H1 (cell line): ENCODE measurements at regions not wholly inside any gene's neighbourhood (a gene's known extent, or its start where the extent isn't known, plus 50 kb on each side); places are given as distances from the start of the nearest gene placed in this dataset.

Experiments used
- CTCF ChIA-PET: fragments of 300-600 bp; sonication (Branson Sonifier 250); formaldehyde crosslinking; loops from one replicate; lab custom pipeline; 2021; ENCODE audit not compliant: partially characterized antibody; lab: Charles Lee
- POLR2A ChIA-PET: fragments of 300-600 bp; sonication (Branson Sonifier 250); formaldehyde crosslinking; loops from one replicate; lab custom pipeline; 2021; ENCODE audit warnings: inconsistent platforms; ENCODE audit not compliant: partially characterized antibody; lab: Charles Lee
- DNase-seq, 2 experiments: peaks; one replicate each; pipeline versions ENCODE4 v3.0.0 to v3.0.0-alpha.2; 2010 to 2022; ENCODE audit warnings: low spot score in 2 of 2, low read depth in 1 of 2, mixed read lengths in 1 of 2
- FAIRE-seq: peaks from 2 replicates; lab custom pipeline; 2011; peaks lifted over from hg19 to GRCh38; lab: Jason Lieb, UNC
- H2AFZ ChIP-seq: 2 replicates; pipeline ENCODE4 v1.8.1; 2012; ENCODE audit warnings: low read length, inconsistent platforms
- H2AK5ac ChIP-seq: 2 replicates; pipeline ENCODE4 v1.6.1; 2013; ENCODE audit warnings: low read depth, low read length
- H2BK120ac ChIP-seq: replicated peaks from 2 replicates; pipeline ENCODE3; 2013; ENCODE audit warnings: low read depth, low read length, inconsistent platforms
- H2BK12ac ChIP-seq: 2 replicates; pipeline ENCODE4 v1.6.1; 2013; ENCODE audit warnings: low read depth, low read length
- H2BK15ac ChIP-seq: 2 replicates; pipeline ENCODE4 v1.6.1; 2013; ENCODE audit warnings: low read length
- H2BK20ac ChIP-seq: 2 replicates; pipeline ENCODE4 v1.6.1; 2013; ENCODE audit warnings: low read length
- H2BK5ac ChIP-seq: 2 replicates; pipeline ENCODE4 v1.6.1; 2013; ENCODE audit warnings: low read depth, low read length
- H3K14ac ChIP-seq: 2 replicates; pipeline ENCODE4 v1.6.1; 2013; ENCODE audit warnings: inconsistent platforms; ENCODE audit not compliant: insufficient read length
- H3K18ac ChIP-seq: 2 replicates; pipeline ENCODE4 v1.6.1; 2013; ENCODE audit warnings: low read length; ENCODE audit errors: extremely low read depth
- H3K23ac ChIP-seq: 2 replicates; pipeline ENCODE4 v1.6.1; 2013; ENCODE audit warnings: inconsistent platforms; ENCODE audit not compliant: insufficient read length
- H3K23me2 ChIP-seq: 2 replicates; pipeline ENCODE4 v1.6.1; 2013; ENCODE audit warnings: low read depth, low read length
- H3K27ac ChIP-seq: 2 replicates; pipeline ENCODE4 v1.6.1; 2011; ENCODE audit warnings: low read depth, low read length, inconsistent platforms
- H3K27me3 ChIP-seq, 4 experiments: replicated peaks in 1 of 4; 1 replicate in 1 of 4; 2 replicates in 3 of 4; pipeline versions ENCODE4 v1.6.1 to v1.8.1; 2011 to 2013; ENCODE audit warnings: low read length in 3 of 4, mild to moderate bottlenecking in 3 of 4, inconsistent platforms in 2 of 4, mixed read lengths in 2 of 4, moderate library complexity in 1 of 4; ENCODE audit not compliant: control insufficient read depth in 3 of 4, insufficient read depth in 3 of 4; ENCODE audit errors: extremely low read depth in 1 of 4
- H3K36me3 ChIP-seq, 4 experiments: 2 replicates each; pipeline versions ENCODE4 v1.6.1 to v1.8.1; 2011 to 2013; ENCODE audit warnings: mild to moderate bottlenecking in 4 of 4, low read length in 3 of 4, moderate library complexity in 2 of 4, control low read depth in 1 of 4, inconsistent platforms in 1 of 4; ENCODE audit not compliant: insufficient read depth in 4 of 4, control insufficient read depth in 2 of 4
- H3K4ac ChIP-seq: replicated peaks from 2 replicates; pipeline ENCODE3; 2013; ENCODE audit warnings: low read length, low read depth, mixed read lengths, inconsistent platforms; ENCODE audit not compliant: insufficient read length
- H3K4me1 ChIP-seq, 4 experiments: replicated peaks in 1 of 4; 1 replicate in 1 of 4; 2 replicates in 3 of 4; pipeline versions ENCODE4 v1.6.1 to v1.8.1; 2011 to 2013; ENCODE audit warnings: low read length in 3 of 4, inconsistent platforms in 2 of 4, mixed read lengths in 1 of 4; ENCODE audit not compliant: insufficient read depth in 4 of 4, control insufficient read depth in 3 of 4
- H3K4me2 ChIP-seq, 2 experiments: 2 replicates each; pipeline versions ENCODE4 v1.6.1 to v1.8.1; 2011 to 2013; ENCODE audit warnings: low read depth in 2 of 2, low read length in 2 of 2, control low read depth in 1 of 2, inconsistent platforms in 1 of 2, mild to moderate bottlenecking in 1 of 2; ENCODE audit not compliant: insufficient read depth in 1 of 2
- H3K4me3 ChIP-seq, 4 experiments: fragments of 200-600, 300-600 bp in 1 of 4; sonication (generic), shearing (Covaris generic), sonication (Bioruptor Twin) in 1 of 4; 2 replicates each; pipeline versions ENCODE4 v1.5.1 to v1.8.1; 2011 to 2016; ENCODE audit warnings: low read length in 4 of 4, low read depth in 3 of 4, control low read depth in 2 of 4, inconsistent platforms in 2 of 4, mild to moderate bottlenecking in 2 of 4, mixed read lengths in 1 of 4, moderate library complexity in 1 of 4; ENCODE audit not compliant: insufficient read depth in 2 of 4; ENCODE audit errors: extremely low read depth in 1 of 4
- H3K56ac ChIP-seq: replicated peaks from 2 replicates; pipeline ENCODE3; 2013; ENCODE audit warnings: low read depth, mild to moderate bottlenecking, mixed read lengths, low read length, inconsistent platforms; ENCODE audit not compliant: insufficient read length
- H3K79me1 ChIP-seq: 2 replicates; pipeline ENCODE4 v1.6.1; 2013; ENCODE audit warnings: low read depth, low read length, control low read depth
- H3K79me2 ChIP-seq, 2 experiments: 2 replicates each; pipeline versions ENCODE4 v1.6.1 to v1.8.1; 2012 to 2013; ENCODE audit warnings: low read length in 2 of 2, mild to moderate bottlenecking in 2 of 2, inconsistent platforms in 1 of 2; ENCODE audit not compliant: insufficient read depth in 2 of 2, control insufficient read depth in 1 of 2
- H3K9ac ChIP-seq, 4 experiments: replicated peaks in 1 of 4; 1 replicate in 1 of 4; 2 replicates in 3 of 4; pipeline versions ENCODE4 v1.6.1 to v1.8.1; 2011 to 2013; ENCODE audit warnings: low read depth in 3 of 4, low read length in 3 of 4, control low read depth in 2 of 4, mild to moderate bottlenecking in 2 of 4, moderate library complexity in 2 of 4, inconsistent platforms in 1 of 4; ENCODE audit errors: extremely low read depth in 1 of 4
- H3K9me3 ChIP-seq, 2 experiments: 2 replicates each; pipeline versions ENCODE4 v1.6.1 to v1.8.1; 2012 to 2013; ENCODE audit warnings: mild to moderate bottlenecking in 2 of 2, moderate library complexity in 2 of 2, control low read depth in 1 of 2, inconsistent platforms in 1 of 2, low read depth in 1 of 2, low read length in 1 of 2, mixed read lengths in 1 of 2; ENCODE audit not compliant: insufficient read depth in 2 of 2
- H4K20me1 ChIP-seq, 2 experiments: replicated peaks in 1 of 2; 2 replicates each; pipeline versions ENCODE3 to v1.8.1; 2011 to 2013; ENCODE audit warnings: inconsistent platforms in 2 of 2, low read length in 2 of 2, mild to moderate bottlenecking in 1 of 2; ENCODE audit not compliant: insufficient read depth in 2 of 2, control insufficient read depth in 1 of 2
- H4K5ac ChIP-seq: 2 replicates; pipeline ENCODE4 v1.6.1; 2013; ENCODE audit warnings: low read length, low read depth, mixed read lengths, inconsistent platforms; ENCODE audit not compliant: insufficient read length
- H4K8ac ChIP-seq: 2 replicates; pipeline ENCODE4 v1.8.0; 2013; ENCODE audit warnings: mild to moderate bottlenecking, moderate library complexity, low read length, inconsistent platforms; ENCODE audit not compliant: insufficient read depth; ENCODE audit errors: extremely low read depth
- H4K91ac ChIP-seq: replicated peaks from 2 replicates; pipeline ENCODE3; 2013; ENCODE audit warnings: low read length, mixed read lengths, inconsistent platforms; ENCODE audit not compliant: insufficient read length
- CBX5 ChIP-seq: fragments of 300-800, 300-1000 bp; sonication (generic); IDR thresholded peaks from 2 replicates; pipeline ENCODE4 v1.7.1; 2016; ENCODE audit warnings: antibody characterized with exemption, low read length, low read depth
- EP300 ChIP-seq, 2 experiments: IDR thresholded peaks; 1 replicate in 1 of 2; 2 replicates in 1 of 2; pipeline ENCODE4 v1.6.1; 2011 to 2012; ENCODE audit warnings: low read depth in 2 of 2, low read length in 2 of 2, mild to moderate bottlenecking in 2 of 2, borderline replicate concordance in 1 of 2, inconsistent platforms in 1 of 2, moderate library complexity in 1 of 2
- FOSL1 ChIP-seq: IDR thresholded peaks from 2 replicates; pipeline ENCODE4 v1.6.1; 2011; ENCODE audit warnings: mild to moderate bottlenecking, low read depth, low read length, moderate library complexity; ENCODE audit not compliant: insufficient read depth
- JUN ChIP-seq: IDR thresholded peaks from 2 replicates; pipeline ENCODE4 v1.6.1; 2011; ENCODE audit warnings: low read depth, mild to moderate bottlenecking, improper control_type of control experiment, low read length
- JUND ChIP-seq: IDR thresholded peaks from 2 replicates; pipeline ENCODE4 v1.6.1; 2011; ENCODE audit warnings: mild to moderate bottlenecking, improper control_type of control experiment, low read length
- MAX ChIP-seq: IDR thresholded peaks from 2 replicates; pipeline ENCODE4 v1.6.1; 2012; ENCODE audit warnings: inconsistent platforms
- NANOG ChIP-seq: IDR thresholded peaks from 2 replicates; pipeline ENCODE4 v1.6.1; 2011; ENCODE audit warnings: low read length, low read depth, mild to moderate bottlenecking, inconsistent platforms; ENCODE audit not compliant: insufficient read depth, poor library complexity, severe bottlenecking
- POU5F1 ChIP-seq: IDR thresholded peaks from 2 replicates; pipeline ENCODE4 v1.6.1; 2011; ENCODE audit warnings: low read depth, mild to moderate bottlenecking, low read length, moderate library complexity
- SIX5 ChIP-seq: IDR thresholded peaks from 2 replicates; pipeline ENCODE4 v1.6.1; 2011; ENCODE audit warnings: mild to moderate bottlenecking, low read depth, low read length
- SP1 ChIP-seq: IDR thresholded peaks from 2 replicates; pipeline ENCODE4 v1.6.1; 2011; ENCODE audit warnings: low read depth, low read length
- TBP ChIP-seq: IDR thresholded peaks from 2 replicates; pipeline ENCODE4 v1.6.1; 2011; ENCODE audit warnings: low read depth, low read length, improper control_type of control experiment
- WGBS, 2 experiments: shearing (Covaris generic) in 1 of 2; methylation state at CpG; one replicate each; pipeline versions ENCODE4 v1.1.6 to v1.1.7; 2013 to 2015; ENCODE audit warnings: low lambda C conversion rate in 2 of 2, mixed read lengths in 2 of 2, inconsistent platforms in 1 of 2, low coverage in 1 of 2, missing lambda C conversion rate in 1 of 2; ENCODE audit not compliant: insufficient replicate concordance in 2 of 2, insufficient coverage in 1 of 2, insufficient read length in 1 of 2; ENCODE audit errors: extremely low coverage in 1 of 2, missing lambda C conversion rate in 1 of 2; 5-methylcytosine and 5-hydroxymethylcytosine counted together

- H3K4me3 ChIP-seq: no peak overlapping the region
- FAIRE-seq (no peak), DNase-seq (no peak)
- H3K27me3 ChIP-seq: no peaks in the 10 kb centered on the region
- H3K18ac ChIP-seq: no peak overlapping the region
- TF ChIP-seq NANOG (no peak), EP300 (IDR thresholded peaks at IDR 0.05; ENCODE audit: borderline replicate concordance in 1 of 2, low read depth in 2 of 2, low read length in 2 of 2) (no peak), CBX5 (no peak), POU5F1 (no peak), JUND (no peak), FOSL1 (no peak), MAX (no peak), TBP (no peak), SIX5 (no peak), SP1 (no peak), JUN (no peak)
- no peaks in the 10 kb centered on the region for H4K20me1 ChIP-seq
- no peak overlapping the region for H3K14ac ChIP-seq
- H2AFZ ChIP-seq: no peak overlapping the region
- no peaks in the 10 kb centered on the region for H3K79me1 ChIP-seq
- CTCF ChIA-PET: interaction anchor here (0.6 kb wide), 1 partner anchor 43 kb away, joined by 4 read pairs; no protein-coding TSS in a partner anchor
- H2BK120ac ChIP-seq: no peak overlapping the region
- no peak overlapping the region for H3K27ac ChIP-seq
- H2BK20ac ChIP-seq: no peak overlapping the region
- no peak overlapping the region for H3K9ac ChIP-seq
- no peak overlapping the region for H3K23ac ChIP-seq
- H4K5ac ChIP-seq: no peak overlapping the region
- H3K4me2 ChIP-seq: no peak overlapping the region
- no peak overlapping the region for H3K4ac ChIP-seq
- H3K4me1 ChIP-seq: no peaks in the 10 kb centered on the region
- H2BK12ac ChIP-seq: no peak overlapping the region
- no peak overlapping the region for H3K56ac ChIP-seq
- 86% methylated on average over 2 of the region's 2 CpGs; no CpG with 5 or more reads in 1 of the 2 experiments for WGBS, 2 experiments
- no peaks in the 10 kb centered on the region; the same call in 1 of the 2 replicates for H3K23me2 ChIP-seq
- H2BK5ac ChIP-seq: no peak overlapping the region
- H4K91ac ChIP-seq: no peak overlapping the region
- no peaks in the 10 kb centered on the region for H3K79me2 ChIP-seq
- no peak overlapping the region for H2AK5ac ChIP-seq
- H3K9me3 ChIP-seq: no peaks in the 10 kb centered on the region
- H3K36me3 ChIP-seq: no peaks in the 10 kb centered on the region
- no peak overlapping the region for H4K8ac ChIP-seq
- no peak overlapping the region for H2BK15ac ChIP-seq
- POLR2A ChIA-PET: no interaction called here
These were observed 523.2 kb downstream of the SOX2 start for GRCh38 chr3:182234881-182235280.
